Dermis microvascular lymphatic vessel endothelial cell (primary cell): ENCODE measurements at regions not wholly inside any gene's neighbourhood (a gene's known extent, or its start where the extent isn't known, plus 50 kb on each side); places are given as distances from the start of the nearest gene placed in this dataset.
A peak's percentile ranks its signal among the peaks of the same experiment; 100 is the strongest.
"Not testable (repeated sequence)": the region's sequence is repeated elsewhere in the genome, so short reads cannot be mapped to it uniquely, and the experiment has no call there.

Experiments used
- DNase-seq, 2 donors: peaks; one replicate each; pipeline versions ENCODE4 v3.0.0 to v3.0.0-alpha.2; 2010; ENCODE audit warnings: low read depth in 2 of 2

GRCh38 chr13:62367971-62368370 is 952.3 kb upstream of the PCDH20 start:
- not testable (repeated sequence) for DNase-seq

- DNase-seq: no peak
Observed at GRCh38 chr13:62360609-62361008, 945.0 kb upstream of the PCDH20 start.

GRCh38 chr13:62358646-62358932 is 942.9 kb upstream of the PCDH20 start:
- no peak for DNase-seq

- no peak for DNase-seq
Observed at GRCh38 chr13:62357887-62358645, 942.4 kb upstream of the PCDH20 start.

GRCh38 chr13:62356977-62357376 is 941.3 kb upstream of the PCDH20 start:
- no peak for DNase-seq

- DNase-seq: no peak
Observed at GRCh38 chr13:62337109-62337880, 921.6 kb upstream of the PCDH20 start.

- no peak for DNase-seq
Observed at GRCh38 chr13:62336507-62336906, 920.9 kb upstream of the PCDH20 start.

GRCh38 chr13:62333466-62333865 is 917.8 kb upstream of the PCDH20 start:
- no peak for DNase-seq

GRCh38 chr13:62331384-62331783 is 915.7 kb upstream of the PCDH20 start:
- no peak for DNase-seq

- no peak for DNase-seq
Observed at GRCh38 chr13:62327367-62327766, 911.7 kb upstream of the PCDH20 start.

- DNase-seq: no peak
Observed at GRCh38 chr13:62324842-62325241, 909.2 kb upstream of the PCDH20 start.

GRCh38 chr13:62321895-62322294 is 906.2 kb upstream of the PCDH20 start:
- DNase-seq: no peak

- no peak for DNase-seq
Observed at GRCh38 chr13:62321139-62321538, 905.5 kb upstream of the PCDH20 start.

GRCh38 chr13:62320129-62321108 is 904.8 kb upstream of the PCDH20 start:
- DNase-seq: peak in 1 of 2 donors; percentile 5

- DNase-seq: no peak
Observed at GRCh38 chr13:62309904-62310303, 894.3 kb upstream of the PCDH20 start.

- DNase-seq: no peak
Observed at GRCh38 chr13:62305756-62306155, 890.1 kb upstream of the PCDH20 start.

- DNase-seq: no peak
Observed at GRCh38 chr13:62302341-62302740, 886.7 kb upstream of the PCDH20 start.

GRCh38 chr13:62299988-62300387 is 884.3 kb upstream of the PCDH20 start:
- DNase-seq: no peak

- no peak for DNase-seq
Observed at GRCh38 chr13:62296812-62297211, 881.2 kb upstream of the PCDH20 start.

GRCh38 chr13:62294244-62294643 is 878.6 kb upstream of the PCDH20 start:
- no peak for DNase-seq

GRCh38 chr13:62292714-62293480 is 877.2 kb upstream of the PCDH20 start:
- no peak for DNase-seq
